LNCaP clone FGC (cell line): ENCODE measurements at regions not wholly inside any gene's neighbourhood (a gene's known extent, or its start where the extent isn't known, plus 50 kb on each side); places are given as distances from the start of the nearest gene placed in this dataset.
"Not testable (repeated sequence)": the region's sequence is repeated elsewhere in the genome, so short reads cannot be mapped to it uniquely, and the experiment has no call there.

Experiments used
- DNase-seq: peaks from one replicate; pipeline ENCODE4 v3.0.0-alpha.2; 2011; ENCODE audit warnings: low read depth
- H3K4me3 ChIP-seq: 2 replicates; pipeline ENCODE4 v1.5.1; 2011; ENCODE audit warnings: mild to moderate bottlenecking, low read depth, low read length, control low read depth
- TF ChIP-seq, protein P1 (sequence below): IDR thresholded peaks from 2 replicates; pipeline ENCODE4 v1.5.1; 2012; ENCODE audit warnings: mild to moderate bottlenecking; ENCODE audit not compliant: control insufficient read depth, insufficient read depth; ENCODE audit errors: extremely low read depth

DNA sequence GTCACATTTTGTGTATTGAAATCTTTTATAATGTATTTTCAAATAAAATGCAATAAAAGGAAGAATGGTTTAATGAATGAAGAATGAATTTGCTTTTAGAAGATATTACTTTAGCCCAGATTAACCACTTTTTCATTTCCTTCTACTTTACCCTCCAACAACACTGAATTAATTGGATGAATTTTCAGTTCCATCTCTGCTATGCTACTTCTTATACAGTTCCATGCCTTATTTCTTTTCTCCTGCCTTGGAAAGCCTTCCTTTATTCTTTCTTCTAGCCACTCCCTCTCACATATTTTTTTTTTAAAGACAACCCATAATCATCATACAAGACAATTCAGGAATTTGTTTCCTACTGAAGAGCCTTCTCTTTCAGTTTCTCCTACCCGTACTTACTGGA is 296.6 kb upstream of the TNC start:
- no peak for DNase-seq
- TF ChIP-seq, protein P1, sequence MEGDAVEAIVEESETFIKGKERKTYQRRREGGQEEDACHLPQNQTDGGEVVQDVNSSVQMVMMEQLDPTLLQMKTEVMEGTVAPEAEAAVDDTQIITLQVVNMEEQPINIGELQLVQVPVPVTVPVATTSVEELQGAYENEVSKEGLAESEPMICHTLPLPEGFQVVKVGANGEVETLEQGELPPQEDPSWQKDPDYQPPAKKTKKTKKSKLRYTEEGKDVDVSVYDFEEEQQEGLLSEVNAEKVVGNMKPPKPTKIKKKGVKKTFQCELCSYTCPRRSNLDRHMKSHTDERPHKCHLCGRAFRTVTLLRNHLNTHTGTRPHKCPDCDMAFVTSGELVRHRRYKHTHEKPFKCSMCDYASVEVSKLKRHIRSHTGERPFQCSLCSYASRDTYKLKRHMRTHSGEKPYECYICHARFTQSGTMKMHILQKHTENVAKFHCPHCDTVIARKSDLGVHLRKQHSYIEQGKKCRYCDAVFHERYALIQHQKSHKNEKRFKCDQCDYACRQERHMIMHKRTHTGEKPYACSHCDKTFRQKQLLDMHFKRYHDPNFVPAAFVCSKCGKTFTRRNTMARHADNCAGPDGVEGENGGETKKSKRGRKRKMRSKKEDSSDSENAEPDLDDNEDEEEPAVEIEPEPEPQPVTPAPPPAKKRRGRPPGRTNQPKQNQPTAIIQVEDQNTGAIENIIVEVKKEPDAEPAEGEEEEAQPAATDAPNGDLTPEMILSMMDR = no peak
- no peak overlapping the region for H3K4me3 ChIP-seq

DNA sequence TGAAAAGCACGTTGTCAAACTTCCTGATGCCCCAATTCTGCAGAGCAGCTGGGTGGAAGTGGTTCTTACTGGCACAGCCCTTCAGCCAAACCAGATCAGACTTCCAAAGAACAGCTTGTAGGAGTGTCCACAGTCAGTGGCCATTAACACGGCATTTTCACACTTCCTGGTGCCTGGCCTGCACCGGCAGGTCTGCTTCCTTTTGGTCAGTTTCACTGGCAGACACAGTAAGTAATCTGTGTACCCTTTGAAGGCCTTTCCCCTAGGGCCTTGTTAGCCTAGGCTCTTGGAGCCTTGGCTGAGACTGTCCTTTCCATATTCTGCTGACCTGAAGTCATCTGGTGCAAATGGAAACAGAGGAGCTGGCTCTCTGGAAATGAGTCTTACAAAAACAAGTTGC is 297.5 kb upstream of the TNC start:
- TF ChIP-seq, protein P1 = no peak
- no peak overlapping the region for H3K4me3 ChIP-seq
- no peak for DNase-seq

DNA sequence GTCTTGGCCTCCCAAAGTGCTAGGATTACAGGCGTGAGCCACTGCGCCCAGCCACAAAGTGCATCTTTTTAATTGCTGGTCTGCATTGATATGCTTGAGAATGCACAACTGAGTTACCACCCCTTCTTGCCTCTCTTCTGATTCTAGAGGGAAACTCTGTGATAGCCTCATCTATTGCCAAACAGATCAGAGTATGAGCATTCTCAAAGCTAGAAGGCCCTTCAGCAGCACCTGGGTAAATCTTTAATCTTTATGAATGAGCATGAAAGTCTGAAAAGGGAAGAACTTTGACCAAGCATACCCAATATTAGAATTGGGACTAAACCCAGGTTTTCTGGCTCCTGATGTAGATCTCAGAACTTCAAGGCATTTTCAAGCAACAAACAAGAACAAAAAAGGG is 298.3 kb upstream of the TNC start:
- DNase-seq = no peak
- TF ChIP-seq, protein P1 = no peak
- no peak overlapping the region for H3K4me3 ChIP-seq

DNA sequence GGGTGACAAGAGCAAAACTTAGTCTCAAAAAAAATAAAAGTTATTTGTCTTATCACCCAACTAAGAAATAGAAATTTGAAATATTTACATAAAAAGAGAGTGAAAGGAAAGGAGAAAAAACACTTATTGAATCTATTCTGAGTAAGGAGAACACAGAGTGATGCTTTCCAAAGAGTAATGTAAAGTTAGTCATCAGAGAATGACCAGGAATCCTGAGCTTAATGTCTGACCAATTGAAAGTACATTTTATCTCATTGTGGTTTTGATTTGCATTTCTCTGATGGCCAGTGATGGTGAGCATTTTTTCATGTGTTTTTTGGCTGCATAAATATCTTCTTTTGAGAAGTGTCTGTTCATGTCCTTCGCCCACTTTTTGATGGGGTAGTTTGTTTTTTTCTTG is 300.2 kb upstream of the TNC start:
- not testable (repeated sequence) for H3K4me3 ChIP-seq, DNase-seq

DNA sequence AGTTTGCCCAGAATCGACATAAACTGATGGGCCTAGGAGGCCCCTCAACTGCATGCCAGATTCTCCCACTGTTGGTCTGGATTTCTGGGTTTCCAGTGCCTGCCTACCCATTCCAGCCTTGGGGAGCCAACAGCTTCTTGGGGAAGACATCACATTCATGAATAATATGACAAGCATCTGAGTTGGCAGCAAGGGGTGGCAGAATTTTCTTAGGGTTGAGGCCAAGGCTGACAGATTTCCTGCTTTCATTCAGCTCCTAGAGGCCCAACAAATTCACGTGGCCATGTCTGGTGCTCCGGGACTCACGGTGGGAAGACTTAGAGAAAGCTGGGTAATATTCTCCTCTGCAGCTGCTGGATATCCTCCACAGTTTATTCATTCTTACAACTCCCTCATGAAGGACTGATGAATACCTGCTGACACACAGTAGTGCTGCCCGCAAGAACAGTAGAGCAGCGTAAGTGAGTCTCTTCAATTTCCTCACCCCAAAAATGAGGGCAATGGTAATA is 305.0 kb upstream of the TNC start:
- H3K4me3 ChIP-seq = no peak overlapping the region
- no peak for DNase-seq

DNA sequence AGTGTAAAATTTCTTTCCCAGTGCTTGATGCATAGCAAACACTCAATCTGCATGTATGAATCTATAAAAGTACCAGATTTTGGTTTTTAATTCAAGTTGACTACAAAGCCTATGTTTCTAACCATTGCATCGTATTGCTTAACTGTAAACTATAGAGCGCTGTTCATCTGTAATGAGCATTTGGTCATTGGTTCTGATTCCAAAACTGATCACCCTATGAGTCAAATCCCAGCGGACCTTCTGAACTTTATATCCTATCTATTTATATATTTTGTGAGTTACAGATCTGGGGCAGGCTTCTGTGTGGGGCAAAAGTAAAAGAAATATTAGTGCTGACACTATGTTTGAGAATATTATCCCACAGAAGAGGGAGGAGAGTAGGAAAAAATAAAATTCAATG is 305.7 kb upstream of the TNC start:
- H3K4me3 ChIP-seq = no peak overlapping the region
- TF ChIP-seq, protein P1 = no peak
- DNase-seq = no peak

More for the DNA sequence above, 305.0 kb upstream of the TNC start:
- TF ChIP-seq, protein P1 = no peak

DNA sequence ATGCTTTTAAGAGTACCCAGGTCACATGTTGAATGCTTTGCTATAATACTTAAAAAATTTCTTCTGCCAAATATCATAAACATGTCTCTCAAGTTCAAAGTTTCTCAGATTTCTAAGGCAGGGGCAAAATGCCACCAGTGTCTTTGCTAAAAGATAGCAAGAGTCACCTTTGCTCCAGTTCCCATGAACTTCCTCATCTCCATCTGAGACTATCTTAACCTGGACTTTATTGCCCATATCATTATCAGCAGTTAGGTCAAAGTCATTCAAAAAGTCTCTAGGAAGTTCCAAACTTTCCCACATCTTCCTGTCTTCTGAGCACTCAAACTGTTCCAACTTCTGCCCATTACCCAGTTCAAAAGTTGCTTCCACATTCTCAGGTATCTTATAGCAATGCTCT is 307.6 kb upstream of the TNC start:
- no peak overlapping the region for H3K4me3 ChIP-seq
- no peak for DNase-seq
- TF ChIP-seq, protein P1 = no peak
